Vagina (tissue), 2 donors: ENCODE measurements at regions not wholly inside any gene's neighbourhood (a gene's known extent, or its start where the extent isn't known, plus 50 kb on each side); places are given as distances from the start of the nearest gene placed in this dataset.
"Not testable (repeated sequence)": the region's sequence is repeated elsewhere in the genome, so short reads cannot be mapped to it uniquely, and the experiment has no call there.

Source experiments
- CTCF ChIP-seq, 3 experiments: fragments of 450-650 bp in 2 of 3; fragments of 200-600 bp in 1 of 3; sonication (generic) in 1 of 3; IDR thresholded peaks; one replicate each; pipeline ENCODE4 v1.5.1; 2017 to 2019; ENCODE audit warnings: antibody characterized with exemption in 3 of 3, mild to moderate bottlenecking in 2 of 3, moderate library complexity in 2 of 3
- POLR2A ChIP-seq, 2 donors: fragments of 450-650 bp; IDR thresholded peaks; one replicate each; pipeline ENCODE4 v1.6.1; 2017; ENCODE audit warnings: antibody characterized with exemption in 2 of 2, mild to moderate bottlenecking in 2 of 2, moderate library complexity in 2 of 2
- POLR2AphosphoS5 ChIP-seq, 2 donors: sonication (generic); formaldehyde crosslinking; IDR thresholded peaks; one replicate each; pipeline ENCODE4 v1.9.0; 2017; ENCODE audit warnings: antibody characterized with exemption in 2 of 2, mild to moderate bottlenecking in 2 of 2, low read depth in 1 of 2; ENCODE audit not compliant: insufficient read depth in 1 of 2

- TF ChIP-seq CTCF (IDR thresholded peaks at IDR 0.05); POLR2A (IDR thresholded peaks at IDR 0.05); POLR2AphosphoS5 (IDR thresholded peaks at IDR 0.05; ENCODE audit: insufficient read depth in 1 of 2, low read depth in 1 of 2): not testable (repeated sequence)
Measured at GRCh38 chr12:74016324-74016723, 521.3 kb upstream of the ATXN7L3B start.
